Fibroblast of mammary gland (primary cell): ENCODE measurements at regions not wholly inside any gene's neighbourhood (a gene's known extent, or its start where the extent isn't known, plus 50 kb on each side); places are given as distances from the start of the nearest gene placed in this dataset.
A peak's percentile ranks its signal among the peaks of the same experiment; 100 is the strongest.

Experiments used
- DNase-seq: peaks from one replicate; pipeline ENCODE4 v3.0.0-alpha.2; 2010; ENCODE audit warnings: low read depth
- H3K4me3 ChIP-seq: 2 replicates; pipeline ENCODE4 v1.5.1; 2011; ENCODE audit warnings: low read depth, mild to moderate bottlenecking, low read length, moderate library complexity; ENCODE audit not compliant: control insufficient read depth
- CTCF ChIP-seq: conservative IDR thresholded peaks from 2 replicates; pipeline ENCODE4 v1.5.1; 2011; ENCODE audit warnings: low read depth, low read length, inconsistent platforms; ENCODE audit not compliant: control insufficient read depth, insufficient read depth

GRCh38 chr7:22676385-22676784 lies 50.6 kb upstream of the IL6 start:
- DNase-seq = no peak
- no peak for TF ChIP-seq CTCF
- H3K4me3 ChIP-seq = no peak overlapping the region

GRCh38 chr7:22675917-22676343 lies 51.1 kb upstream of the IL6 start:
- DNase-seq = peak; percentile 40
- no peak overlapping the region for H3K4me3 ChIP-seq
- TF ChIP-seq CTCF = no peak

- DNase-seq = peak; percentile 26
- H3K4me3 ChIP-seq = no peak overlapping the region
- no peak for TF ChIP-seq CTCF
Observed at GRCh38 chr7:22675421-22675820, 51.6 kb upstream of the IL6 start.

GRCh38 chr7:22672846-22673680 lies 53.9 kb upstream of the IL6 start:
- no peak for TF ChIP-seq CTCF
- no peak overlapping the region for H3K4me3 ChIP-seq
- no peak for DNase-seq

- H3K4me3 ChIP-seq = no peak overlapping the region
- TF ChIP-seq CTCF = no peak
- peak; percentile 51 for DNase-seq
Observed at GRCh38 chr7:22671177-22671879, 55.7 kb upstream of the IL6 start.

- H3K4me3 ChIP-seq = no peak overlapping the region
- no peak for DNase-seq
- no peak for TF ChIP-seq CTCF
Observed at GRCh38 chr7:22670422-22670815, 56.6 kb upstream of the IL6 start.
